Large intestine (tissue), 3 donors: ENCODE measurements at regions not wholly inside any gene's neighbourhood (a gene's known extent, or its start where the extent isn't known, plus 50 kb on each side); places are given as distances from the start of the nearest gene placed in this dataset.

Source experiments
- DNase-seq, 2 donors: peaks; one replicate each; pipeline versions ENCODE4 v3.0.0 to v3.0.0-alpha.2; 2013
- H3K27ac ChIP-seq: one replicate; pipeline ENCODE4 v1.5.1; 2013; ENCODE audit warnings: low read length
- H3K27me3 ChIP-seq: 2 replicates; pipeline ENCODE4 v1.6.1; 2013; ENCODE audit warnings: low read length; ENCODE audit not compliant: control insufficient read depth, insufficient read depth
- H3K36me3 ChIP-seq: 2 replicates; pipeline ENCODE4 v1.6.1; 2013; ENCODE audit warnings: low read length; ENCODE audit not compliant: control insufficient read depth, insufficient read depth
- H3K4me1 ChIP-seq: one replicate; pipeline ENCODE4 v1.6.1; 2013; ENCODE audit warnings: low read length; ENCODE audit not compliant: control insufficient read depth, insufficient read depth
- H3K4me3 ChIP-seq: one replicate; pipeline ENCODE4 v1.5.1; 2013; ENCODE audit warnings: low read length
- H3K9me3 ChIP-seq: one replicate; pipeline ENCODE4 v1.6.1; 2013; ENCODE audit warnings: mild to moderate bottlenecking, low read depth, low read length, moderate library complexity; ENCODE audit not compliant: control insufficient read depth
- WGBS: methylation state at CpG from one replicate; pipeline ENCODE4 v1.1.5; 2013; ENCODE audit warnings: low lambda C conversion rate; ENCODE audit not compliant: insufficient coverage; 5-methylcytosine and 5-hydroxymethylcytosine counted together

- no peaks in the 10 kb centered on the region for H3K9me3 ChIP-seq
- no peaks in the 10 kb centered on the region for H3K36me3 ChIP-seq
- no peaks in the 10 kb centered on the region for H3K27me3 ChIP-seq
- no peak for DNase-seq
- WGBS, result no CpG with 5 or more reads among the region's 5 CpGs
- no peaks in the 10 kb centered on the region for H3K4me1 ChIP-seq
- no peak overlapping the region for H3K4me3 ChIP-seq
- no peak overlapping the region for H3K27ac ChIP-seq
Measured at GRCh38 chr6:44659726-44660125, 272.2 kb downstream of the CDC5L start.

GRCh38 chr6:44660561-44661220 lies 273.2 kb downstream of the CDC5L start:
- H3K4me3 ChIP-seq, result no peak overlapping the region
- no peaks in the 10 kb centered on the region for H3K4me1 ChIP-seq
- DNase-seq, result no peak
- WGBS, result 100% methylated on average over 2 of the region's 9 CpGs
- H3K27me3 ChIP-seq, result no peaks in the 10 kb centered on the region
- H3K27ac ChIP-seq, result no peak overlapping the region
- no peaks in the 10 kb centered on the region for H3K9me3 ChIP-seq
- H3K36me3 ChIP-seq, result no peaks in the 10 kb centered on the region

- 70% methylated on average over 5 of the region's 7 CpGs for WGBS
Measured at GRCh38 chr6:44661221-44662008, 273.9 kb downstream of the CDC5L start.

GRCh38 chr6:44662461-44663121 lies 275.1 kb downstream of the CDC5L start:
- Histone ChIP-seq H3K27me3 (no peaks in the 10 kb centered on the region), H3K27ac (no peak overlapping the region), H3K36me3 (no peaks in the 10 kb centered on the region), H3K4me1 (no peaks in the 10 kb centered on the region), H3K4me3 (no peak overlapping the region), H3K9me3 (no peaks in the 10 kb centered on the region)
- no peak for DNase-seq
- WGBS, result 100% methylated on average over 1 of the region's 13 CpGs

More at GRCh38 chr6:44661221-44662008, 273.9 kb downstream of the CDC5L start:
- H3K36me3 ChIP-seq, result no peaks in the 10 kb centered on the region
- no peaks in the 10 kb centered on the region for H3K4me1 ChIP-seq
- H3K27ac ChIP-seq, result no peak overlapping the region
- DNase-seq, result no peak
- H3K4me3 ChIP-seq, result no peak overlapping the region
- H3K27me3 ChIP-seq, result no peaks in the 10 kb centered on the region
- H3K9me3 ChIP-seq, result no peaks in the 10 kb centered on the region

- H3K9me3 ChIP-seq, result no peaks in the 10 kb centered on the region
- no peaks in the 10 kb centered on the region for H3K36me3 ChIP-seq
- peaks cover 4% of the 10 kb centered on the region for H3K4me1 ChIP-seq
- H3K27me3 ChIP-seq, result no peaks in the 10 kb centered on the region
- no peak for DNase-seq
- no peak overlapping the region for H3K4me3 ChIP-seq
- H3K27ac ChIP-seq, result no peak overlapping the region
- no CpG with 5 or more reads among the region's 10 CpGs for WGBS
Measured at GRCh38 chr6:44663860-44664634, 276.5 kb downstream of the CDC5L start.

- no peak overlapping the region for H3K4me3 ChIP-seq
- WGBS, result 80% methylated on average over 1 of the region's 4 CpGs
Measured at GRCh38 chr6:44664716-44665115, 277.2 kb downstream of the CDC5L start.

GRCh38 chr6:44665143-44665542 lies 277.6 kb downstream of the CDC5L start:
- H3K9me3 ChIP-seq, result no peaks in the 10 kb centered on the region
- no peaks in the 10 kb centered on the region for H3K27me3 ChIP-seq
- no peak overlapping the region for H3K4me3 ChIP-seq
- H3K4me1 ChIP-seq, result peaks cover 4% of the 10 kb centered on the region
- DNase-seq, result no peak
- H3K36me3 ChIP-seq, result no peaks in the 10 kb centered on the region
- no CpG with 5 or more reads among the region's 3 CpGs for whole genome bisulfite sequencing
- no peak overlapping the region for H3K27ac ChIP-seq

More at GRCh38 chr6:44664716-44665115, 277.2 kb downstream of the CDC5L start:
- no peaks in the 10 kb centered on the region for H3K36me3 ChIP-seq
- no peak overlapping the region for H3K27ac ChIP-seq
- no peaks in the 10 kb centered on the region for H3K9me3 ChIP-seq
- H3K4me1 ChIP-seq, result peaks cover 4% of the 10 kb centered on the region
- no peaks in the 10 kb centered on the region for H3K27me3 ChIP-seq
- DNase-seq, result no peak

- DNase-seq, result no peak
- Histone ChIP-seq H3K27me3 (no peaks in the 10 kb centered on the region), H3K4me1 (peaks cover 4% of the 10 kb centered on the region), H3K36me3 (no peaks in the 10 kb centered on the region), H3K9me3 (no peaks in the 10 kb centered on the region), H3K27ac (no peak overlapping the region), H3K4me3 (no peak overlapping the region)
- WGBS, result 95% methylated on average over 4 of the region's 9 CpGs
Measured at GRCh38 chr6:44665683-44666082, 278.2 kb downstream of the CDC5L start.

- Histone ChIP-seq H3K4me3 (no peak overlapping the region), H3K4me1 (peaks cover 4% of the 10 kb centered on the region), H3K27me3 (no peaks in the 10 kb centered on the region), H3K9me3 (no peaks in the 10 kb centered on the region), H3K36me3 (no peaks in the 10 kb centered on the region), H3K27ac (no peak overlapping the region)
- no CpG with 5 or more reads among the region's 3 CpGs for WGBS
- DNase-seq, result no peak
Measured at GRCh38 chr6:44666324-44666723, 278.8 kb downstream of the CDC5L start.

- peaks cover 4% of the 10 kb centered on the region for H3K4me1 ChIP-seq
- H3K9me3 ChIP-seq, result no peaks in the 10 kb centered on the region
- no CpG with 5 or more reads among the region's 3 CpGs for WGBS
- H3K4me3 ChIP-seq, result no peak overlapping the region
- no peak for DNase-seq
- no peaks in the 10 kb centered on the region for H3K27me3 ChIP-seq
- H3K27ac ChIP-seq, result no peak overlapping the region
- no peaks in the 10 kb centered on the region for H3K36me3 ChIP-seq
Measured at GRCh38 chr6:44667226-44667625, 279.7 kb downstream of the CDC5L start.
